COR-L47 (cell line): ENCODE measurements at regions not wholly inside any gene's neighbourhood (a gene's known extent, or its start where the extent isn't known, plus 50 kb on each side); places are given as distances from the start of the nearest gene placed in this dataset.
A peak's percentile ranks its signal among the peaks of the same experiment; 100 is the strongest.
"Not testable (repeated sequence)": the region's sequence is repeated elsewhere in the genome, so short reads cannot be mapped to it uniquely, and the experiment has no call there.

Experiments used
- DNase-seq: peaks from one replicate; lab custom pipeline; 2025; lab: John Stamatoyannopoulos, UW

DNA sequence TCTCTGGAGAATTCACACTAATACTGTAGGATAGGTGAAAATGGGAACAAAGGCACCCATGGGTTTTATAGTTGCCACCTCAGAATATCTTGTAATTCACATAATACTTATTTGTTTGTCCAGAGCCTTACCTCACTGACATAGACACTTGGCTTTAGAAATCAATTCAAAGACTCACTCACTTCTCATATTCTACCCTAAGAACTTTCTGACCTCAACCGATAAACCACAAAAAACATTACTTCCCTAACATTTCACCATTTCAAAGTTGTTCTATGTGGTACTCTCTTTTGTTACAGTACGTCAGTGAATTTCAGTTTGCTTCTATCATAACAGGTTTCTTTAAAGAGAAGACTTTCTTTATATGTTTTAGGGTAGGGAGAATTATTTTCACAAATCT is 359.3 kb downstream of the IGSF11 start:
- DNase-seq: no peak

GRCh38 chr3:118678663-118679062 is 356.0 kb downstream of the IGSF11 start:
- not testable (repeated sequence) for DNase-seq

DNA sequence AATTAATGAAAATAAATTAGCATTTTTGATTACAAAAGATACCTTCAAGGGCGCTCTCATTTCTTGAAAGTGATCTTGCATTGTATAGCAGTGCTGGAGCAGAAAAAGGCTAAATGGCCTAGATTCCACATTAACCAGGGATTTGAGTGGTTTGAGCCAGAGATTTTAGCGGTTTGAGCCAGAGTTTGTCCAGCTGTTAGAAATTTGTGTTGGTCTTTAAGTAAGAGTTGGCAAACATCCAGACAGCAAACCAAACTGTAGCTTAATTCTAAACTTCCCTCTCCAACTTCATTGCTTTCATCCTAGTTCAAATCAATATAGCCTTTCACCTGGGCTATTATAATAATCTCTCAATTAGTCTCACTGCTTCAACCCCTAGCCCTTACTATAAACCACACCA is 351.7 kb downstream of the IGSF11 start:
- peak; percentile 47 for DNase-seq

DNA sequence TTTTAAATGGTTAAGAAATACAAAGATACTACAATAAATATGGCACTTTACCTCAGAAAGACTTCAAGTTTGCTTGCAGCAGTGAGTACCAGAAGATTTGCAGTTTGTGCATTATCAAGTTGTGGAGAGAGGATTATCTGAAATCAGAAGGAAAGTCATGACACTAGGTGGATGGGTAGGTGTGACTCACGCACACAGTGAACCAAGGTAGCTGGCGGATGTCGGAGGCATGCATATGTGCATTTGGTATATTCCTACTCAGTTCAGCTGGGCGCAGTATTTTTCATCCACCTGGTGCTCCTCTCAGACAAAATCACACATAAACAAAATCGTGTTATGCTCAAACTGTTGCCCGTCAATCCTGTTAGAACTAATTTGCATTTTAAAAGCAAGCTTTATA is 351.0 kb downstream of the IGSF11 start:
- no peak for DNase-seq

DNA sequence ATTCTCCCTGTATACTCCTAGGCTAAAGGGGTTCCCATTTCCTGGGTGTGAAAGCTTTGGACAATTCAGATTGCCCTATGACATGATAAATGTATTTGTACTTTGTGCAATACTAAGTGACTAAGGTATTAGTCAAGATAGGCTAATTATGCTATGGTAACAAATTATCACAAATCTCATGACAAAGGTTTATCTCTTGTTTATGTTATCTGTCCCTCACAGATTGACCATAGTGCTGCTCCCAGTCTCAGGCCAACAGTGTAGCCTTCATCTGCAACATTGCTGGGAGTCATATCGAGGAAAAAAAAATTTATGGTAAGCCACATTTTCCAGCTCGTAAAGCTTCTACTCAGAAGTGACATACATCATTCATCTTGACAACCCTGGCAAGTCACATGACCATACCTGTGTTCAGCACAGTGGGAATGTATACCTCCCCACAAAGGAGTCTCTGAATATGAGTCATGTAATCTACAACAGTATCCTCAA is 346.2 kb downstream of the IGSF11 start:
- DNase-seq: no peak

DNA sequence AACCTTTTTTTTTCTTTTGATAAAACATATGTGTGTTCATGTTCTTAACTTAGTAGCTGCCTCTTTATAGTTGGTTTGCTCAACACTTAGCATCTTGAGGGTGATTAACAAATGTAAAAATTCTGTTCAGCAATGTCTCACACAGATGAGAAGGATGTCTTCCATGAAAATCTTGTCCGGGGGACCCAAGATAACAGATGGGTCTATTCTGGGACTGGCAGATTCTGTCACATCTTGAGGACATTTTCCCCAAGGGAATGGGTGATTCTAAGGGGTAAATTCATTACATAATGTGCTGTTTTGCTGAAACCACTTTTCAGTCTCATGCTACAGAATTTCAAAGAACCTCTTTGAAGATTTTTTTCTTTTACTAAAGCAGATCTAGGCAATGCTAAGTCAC is 342.2 kb downstream of the IGSF11 start:
- DNase-seq: no peak

- no peak for DNase-seq
These were observed 329.0 kb downstream of the IGSF11 start for GRCh38 chr3:118705487-118706219.

DNA sequence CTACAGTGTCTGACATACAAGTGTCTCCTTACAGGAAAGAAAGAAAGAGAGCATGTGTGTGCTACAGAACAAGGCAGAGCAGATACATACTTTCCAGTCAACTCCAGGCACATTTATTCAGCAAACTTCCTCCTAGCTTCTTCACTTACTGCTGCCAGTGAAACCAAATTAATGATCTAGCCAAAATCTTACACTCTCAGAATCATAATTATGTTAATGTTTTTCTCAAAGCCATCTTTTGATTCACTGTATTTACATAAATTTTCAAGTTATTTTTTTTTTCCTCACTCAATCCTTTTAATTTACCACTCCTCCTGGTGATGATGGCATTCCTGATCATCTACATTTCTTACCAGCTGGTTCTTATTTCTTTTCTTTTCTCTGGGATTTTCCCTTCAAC is 326.7 kb downstream of the IGSF11 start:
- DNase-seq: no peak

DNA sequence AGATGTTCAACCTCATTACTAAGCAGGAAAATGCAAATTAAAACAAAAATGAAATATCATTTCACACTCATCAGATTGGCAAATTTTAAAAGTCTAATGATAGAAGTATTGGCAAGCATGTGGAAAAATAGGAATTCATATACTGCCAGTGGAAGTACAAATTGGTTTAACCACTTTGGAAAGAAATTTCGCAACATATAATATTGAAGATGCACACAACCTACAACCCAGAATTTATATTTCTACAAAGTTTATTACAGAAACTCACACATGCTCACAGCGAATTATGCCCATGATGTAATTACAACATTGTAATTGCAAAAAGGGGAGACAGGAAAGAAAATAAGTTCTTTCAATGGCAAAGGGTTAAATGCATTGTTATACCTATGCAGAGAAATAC is 324.1 kb downstream of the IGSF11 start:
- no peak for DNase-seq

DNA sequence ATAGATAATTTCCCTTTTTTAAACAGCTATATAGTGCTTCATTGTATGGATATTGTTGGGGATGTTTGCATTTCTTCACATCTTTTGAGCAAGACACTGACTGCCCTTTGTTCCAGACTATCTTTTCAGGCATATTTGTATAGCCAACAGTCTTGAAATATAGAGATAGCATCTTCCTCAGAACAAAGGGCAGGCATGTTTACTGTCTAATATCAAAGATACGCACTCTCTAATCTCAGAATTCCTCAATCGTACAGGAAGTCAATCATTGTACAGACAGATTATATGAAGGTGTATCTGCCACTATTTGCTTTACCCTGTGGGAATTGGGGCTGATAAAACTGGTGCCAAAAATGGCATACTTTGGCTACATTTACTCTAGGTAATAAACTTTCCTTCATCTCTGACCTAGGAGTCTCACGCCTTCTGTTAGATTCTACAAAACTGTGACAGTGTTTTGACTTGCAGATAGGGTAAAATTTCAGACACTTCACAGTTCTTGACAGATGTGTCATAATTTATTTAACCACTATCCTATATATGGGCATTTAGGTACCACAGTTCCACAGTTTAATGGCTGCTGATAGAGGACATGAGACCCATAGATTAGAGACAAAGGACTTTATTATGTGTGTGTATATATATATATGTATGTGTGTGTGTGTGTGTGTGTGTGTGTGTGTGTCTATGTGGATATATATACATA is 321.0 kb downstream of the IGSF11 start:
- DNase-seq: no peak

DNA sequence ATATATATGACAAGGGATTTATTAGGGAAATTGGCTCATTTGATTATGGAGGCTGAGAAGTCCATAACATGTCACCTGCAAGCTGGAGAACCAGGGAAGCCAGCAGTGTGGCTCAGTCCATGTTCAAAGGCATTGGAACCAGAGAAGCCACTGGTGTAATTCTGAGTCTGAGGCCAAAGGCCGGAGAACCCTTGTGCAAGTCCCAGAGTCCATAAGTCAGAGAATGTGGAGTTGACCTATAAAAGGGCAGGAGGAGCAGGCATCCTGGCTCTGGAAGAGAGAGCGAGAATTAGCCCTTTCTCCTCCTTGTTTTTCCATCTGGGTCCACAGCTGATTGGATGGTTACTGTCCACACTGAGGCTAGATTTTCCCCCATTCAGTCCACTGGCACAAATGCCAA is 319.8 kb downstream of the IGSF11 start:
- no peak for DNase-seq

DNA sequence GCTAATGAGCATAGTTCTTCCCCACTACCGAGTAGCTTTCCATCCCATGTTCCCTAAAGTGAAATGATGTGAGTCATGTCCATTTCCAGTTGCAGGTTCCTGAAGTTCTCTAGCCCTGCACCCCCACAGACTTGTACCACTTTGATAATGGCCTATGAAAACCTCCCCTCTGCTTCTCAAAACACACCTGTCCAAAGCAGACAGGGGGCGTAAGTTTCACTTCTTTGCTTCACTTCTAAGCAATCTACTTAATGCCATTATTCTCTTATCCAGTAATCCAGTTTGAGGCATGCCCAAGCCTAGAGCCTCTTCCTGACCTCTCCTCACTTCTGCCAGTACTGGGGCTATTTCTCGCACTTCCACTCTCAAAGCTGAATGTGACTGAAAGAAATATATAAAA is 305.1 kb downstream of the IGSF11 start:
- no peak for DNase-seq

GRCh38 chr3:118734664-118735063 is 300.0 kb downstream of the IGSF11 start:
- no peak for DNase-seq

DNA sequence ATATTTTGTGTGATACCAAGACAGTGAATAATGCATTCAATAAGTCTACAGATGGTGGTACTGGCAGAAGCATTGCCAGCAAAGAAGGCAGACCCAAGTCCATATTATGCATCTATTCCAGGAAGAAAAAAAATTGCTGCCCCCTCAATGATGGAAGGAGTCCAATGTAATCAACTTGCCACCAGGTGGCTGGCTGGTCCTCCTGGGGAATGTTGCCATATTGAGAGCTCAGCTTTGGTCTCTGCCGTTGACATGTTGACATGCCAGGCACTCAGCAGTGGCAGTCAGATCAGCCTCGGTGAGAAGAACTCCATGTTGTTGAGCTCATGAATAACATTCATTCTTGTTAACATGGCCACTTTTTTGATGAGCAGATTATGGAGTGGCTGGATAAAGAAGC is 298.5 kb downstream of the IGSF11 start:
- no peak for DNase-seq

GRCh38 chr3:118740722-118741290 is 293.8 kb downstream of the IGSF11 start:
- DNase-seq: no peak

DNA sequence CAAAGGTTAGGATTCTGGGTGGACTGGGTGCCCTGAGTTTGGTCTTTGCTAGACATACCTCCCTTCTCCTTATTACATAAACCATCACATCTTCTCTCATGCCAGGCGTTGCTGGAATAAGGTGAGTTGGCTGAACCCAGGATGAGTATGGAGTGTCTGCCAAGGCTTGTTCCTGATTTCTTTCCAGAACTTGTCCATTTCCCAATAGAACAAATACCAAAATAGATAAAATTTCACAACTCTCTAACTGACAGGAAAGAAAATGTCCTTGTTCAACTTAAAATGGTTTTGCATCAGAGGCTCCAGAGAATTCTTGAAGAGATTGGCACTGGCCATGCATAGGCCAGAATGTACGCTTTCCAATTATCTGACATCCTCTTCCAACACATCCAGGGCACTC is 291.9 kb downstream of the IGSF11 start:
- no peak for DNase-seq

- DNase-seq: no peak
These were observed 290.5 kb downstream of the IGSF11 start for GRCh38 chr3:118744186-118744585.

GRCh38 chr3:118754406-118755252 is 280.0 kb downstream of the IGSF11 start:
- no peak for DNase-seq

GRCh38 chr3:118755253-118755801 is 279.3 kb downstream of the IGSF11 start:
- no peak for DNase-seq

GRCh38 chr3:118760585-118761290 is 273.9 kb downstream of the IGSF11 start:
- DNase-seq: peak; percentile 45

DNA sequence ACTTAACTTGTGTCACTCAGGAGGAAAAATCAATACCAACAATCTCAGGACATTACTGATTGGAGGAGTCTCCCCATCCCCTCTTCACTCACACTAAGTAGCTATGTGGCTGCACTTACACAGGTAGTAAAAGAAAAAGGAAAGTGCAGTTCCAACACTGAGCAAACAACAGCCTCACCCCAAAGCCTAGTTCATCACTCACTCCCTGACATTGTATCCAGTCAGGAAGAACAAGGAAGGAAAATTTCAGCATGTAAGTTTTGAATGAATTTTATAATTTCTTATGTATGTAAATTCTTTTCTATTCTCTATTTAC is 273.4 kb downstream of the IGSF11 start:
- DNase-seq: no peak
